Adrenal gland (tissue), 9 donors: ENCODE measurements at regions not wholly inside any gene's neighbourhood (a gene's known extent, or its start where the extent isn't known, plus 50 kb on each side); places are given as distances from the start of the nearest gene placed in this dataset.

Source experiments
- DNase-seq, 7 donors: peaks; one replicate each; pipeline ENCODE4 v3.0.0-alpha.2; 2019 to 2020
- H3K27ac ChIP-seq, 5 donors: fragments of 200-600 bp; sonication (generic) in 4 of 5; 1 replicate in 3 of 5; 2 replicates in 2 of 5; pipeline versions ENCODE4 v1.5.1 to v1.8.0; 2016 to 2020; ENCODE audit warnings: mild to moderate bottlenecking in 1 of 5
- H3K27me3 ChIP-seq: fragments of 200-600 bp; 2 replicates; pipeline ENCODE4 v1.8.0; 2021
- H3K36me3 ChIP-seq, 2 donors: fragments of 200-600 bp; replicated peaks in 1 of 2; 1 replicate in 1 of 2; 2 replicates in 1 of 2; pipeline versions ENCODE4 v1.5.1 to v1.8.0; 2018 to 2022
- H3K4me1 ChIP-seq, 2 donors: fragments of 200-600 bp; replicated peaks in 1 of 2; 1 replicate in 1 of 2; 2 replicates in 1 of 2; pipeline versions ENCODE4 v1.5.1 to v1.8.0; 2018 to 2021
- H3K4me3 ChIP-seq, 4 donors: fragments of 200-600 bp; sonication (generic) in 3 of 4; one replicate each; pipeline ENCODE4 v1.5.1; 2016 to 2018
- H3K9me3 ChIP-seq, 3 donors: fragments of 200-600 bp; sonication (generic) in 1 of 3; replicated peaks in 1 of 3; 1 replicate in 2 of 3; 2 replicates in 1 of 3; pipeline versions ENCODE4 v1.5.1 to v1.8.0; 2016 to 2021
- POLR2A ChIP-seq, 2 donors: fragments of 450-650 bp; IDR thresholded peaks; one replicate each; pipeline ENCODE4 v1.6.1; 2017; ENCODE audit warnings: antibody characterized with exemption in 2 of 2, mild to moderate bottlenecking in 2 of 2, moderate library complexity in 1 of 2
- WGBS, 4 donors: extraction: QIAGEN DNeasy Blood & Tissue Kit in 2 of 4; methylation state at CpG; one replicate each; pipeline versions ENCODE4 v1.1.5 to v1.1.7; 2013 to 2017; 5-methylcytosine and 5-hydroxymethylcytosine counted together
- intact Hi-C, 2 donors: fragments of 100-400 bp; cut with DNase I; formaldehyde crosslinking; loops; one replicate each; pipeline versions ENCODE4 v1.14.1 to v1.15.0; 2022 to 2023
- TF ChIP-seq, protein P1 (sequence below), 6 experiments: fragments of 450-650 bp in 4 of 6; fragments of 200-600 bp in 2 of 6; sonication (generic) in 1 of 6; IDR thresholded peaks; 1 replicate in 5 of 6; 2 replicates in 1 of 6; pipeline versions ENCODE4 v1.5.1 to v1.8.0; 2016 to 2021; ENCODE audit warnings: antibody characterized with exemption in 6 of 6, mild to moderate bottlenecking in 2 of 6, moderate library complexity in 1 of 6
- donor health status: healthy with polysubstance abuse.
- donor health status: Bipolar disorder and iron deficiency.
- donor health status: DM: yes; HTN: yes; CAD: no.
- donor health status: DM: no; HTN: no; CAD: no.
- donor health status: DM: no; HTN: no; CAD: no.

DNA sequence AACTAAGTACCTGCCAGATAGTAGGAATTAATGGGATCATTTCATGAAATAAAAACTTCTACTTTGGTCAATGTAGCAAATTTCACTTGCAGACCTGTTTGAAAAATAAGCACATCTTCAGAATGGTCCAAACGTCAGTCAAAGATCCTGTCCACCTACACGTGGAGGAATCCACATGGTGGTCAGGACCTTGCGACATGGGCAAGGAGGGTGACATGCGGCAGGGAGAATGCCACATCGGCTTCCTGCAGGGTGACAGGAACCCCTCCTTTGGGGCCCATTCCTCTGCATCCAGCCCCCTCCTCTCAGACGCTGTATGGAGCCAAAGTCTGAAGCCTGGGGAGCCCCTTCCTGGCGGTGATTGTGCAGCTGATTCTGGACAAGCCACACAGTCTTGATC, 95.5 kb upstream of the MGMT start:
- H3K27me3 ChIP-seq, result no peaks in the 10 kb centered on the region
- H3K36me3 ChIP-seq, result no peaks in the 10 kb centered on the region
- H3K4me1 ChIP-seq, result no peaks in the 10 kb centered on the region
- no peaks in the 10 kb centered on the region for H3K9me3 ChIP-seq
- DNase-seq, result no peak
- TF ChIP-seq POLR2A (IDR thresholded peaks at IDR 0.05), result no peak
- H3K27ac ChIP-seq, result no peak overlapping the region
- WGBS, 4 donors, result 52 to 60% (median 53%) methylated on average over 5 to 7 of the region's 7 CpGs
- intact Hi-C loops, result no loop called here
- H3K4me3 ChIP-seq, result no peak overlapping the region

DNA sequence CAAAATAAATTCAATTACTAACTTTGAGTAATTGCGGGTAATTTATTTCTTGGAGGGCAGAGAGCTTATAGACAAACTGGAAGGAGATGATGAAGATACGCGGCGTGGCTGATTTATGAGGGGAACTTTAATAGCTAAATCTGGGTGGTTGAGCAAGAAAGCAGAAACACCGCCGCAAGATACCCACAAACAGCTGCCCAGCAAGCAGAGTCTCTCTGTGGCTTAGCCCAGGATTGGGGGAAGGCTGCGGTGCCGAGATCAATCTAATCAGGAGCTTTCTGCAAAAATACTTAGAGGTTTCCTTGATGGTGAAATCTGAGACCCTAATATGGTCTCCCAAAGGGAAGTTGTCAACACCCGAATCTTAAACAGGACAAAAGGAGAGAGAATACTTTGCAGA, 94.9 kb upstream of the MGMT start:
- no peaks in the 10 kb centered on the region for H3K4me1 ChIP-seq
- intact Hi-C loops, result no loop called here

DNA sequence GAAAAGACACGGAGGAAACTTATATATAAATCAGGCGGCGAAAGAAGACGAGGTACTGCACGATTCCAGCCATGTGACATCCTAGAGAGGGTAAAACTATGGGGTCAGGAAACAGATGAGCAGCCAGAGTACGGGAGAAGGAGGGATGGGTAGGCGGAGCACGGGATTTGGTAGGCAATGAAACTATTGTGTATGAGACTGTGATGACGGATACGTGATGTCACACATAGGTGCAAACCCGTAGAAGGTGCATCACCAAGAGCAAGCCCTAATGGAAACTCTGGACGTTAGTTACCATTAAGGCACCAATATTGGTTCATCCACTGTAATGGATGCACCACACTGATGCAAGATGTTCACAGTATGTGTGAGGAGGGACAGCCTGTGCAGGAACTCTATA, 93.8 kb upstream of the MGMT start:
- TF ChIP-seq POLR2A (IDR thresholded peaks at IDR 0.05), result no peak
- TF ChIP-seq, protein P1, sequence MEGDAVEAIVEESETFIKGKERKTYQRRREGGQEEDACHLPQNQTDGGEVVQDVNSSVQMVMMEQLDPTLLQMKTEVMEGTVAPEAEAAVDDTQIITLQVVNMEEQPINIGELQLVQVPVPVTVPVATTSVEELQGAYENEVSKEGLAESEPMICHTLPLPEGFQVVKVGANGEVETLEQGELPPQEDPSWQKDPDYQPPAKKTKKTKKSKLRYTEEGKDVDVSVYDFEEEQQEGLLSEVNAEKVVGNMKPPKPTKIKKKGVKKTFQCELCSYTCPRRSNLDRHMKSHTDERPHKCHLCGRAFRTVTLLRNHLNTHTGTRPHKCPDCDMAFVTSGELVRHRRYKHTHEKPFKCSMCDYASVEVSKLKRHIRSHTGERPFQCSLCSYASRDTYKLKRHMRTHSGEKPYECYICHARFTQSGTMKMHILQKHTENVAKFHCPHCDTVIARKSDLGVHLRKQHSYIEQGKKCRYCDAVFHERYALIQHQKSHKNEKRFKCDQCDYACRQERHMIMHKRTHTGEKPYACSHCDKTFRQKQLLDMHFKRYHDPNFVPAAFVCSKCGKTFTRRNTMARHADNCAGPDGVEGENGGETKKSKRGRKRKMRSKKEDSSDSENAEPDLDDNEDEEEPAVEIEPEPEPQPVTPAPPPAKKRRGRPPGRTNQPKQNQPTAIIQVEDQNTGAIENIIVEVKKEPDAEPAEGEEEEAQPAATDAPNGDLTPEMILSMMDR (IDR thresholded peaks at IDR 0.05), result no peak
- H3K4me3 ChIP-seq, result no peak overlapping the region
- H3K4me1 ChIP-seq, result no peaks in the 10 kb centered on the region
- intact Hi-C loops, result no loop called here
- H3K36me3 ChIP-seq, result no peaks in the 10 kb centered on the region
- no peak overlapping the region for H3K27ac ChIP-seq
- no peak for DNase-seq
- no peaks in the 10 kb centered on the region for H3K27me3 ChIP-seq
- no peaks in the 10 kb centered on the region for H3K9me3 ChIP-seq
- 80 to 88% (median 82%) methylated on average over 12 of the region's 12 CpGs for WGBS, 4 donors

More for the DNA sequence above, 94.9 kb upstream of the MGMT start:
- no peaks in the 10 kb centered on the region for H3K27me3 ChIP-seq
- TF ChIP-seq POLR2A (IDR thresholded peaks at IDR 0.05), result no peak
- TF ChIP-seq, protein P1 (IDR thresholded peaks at IDR 0.05), result no peak
- no peak for DNase-seq
- H3K27ac ChIP-seq, result no peak overlapping the region
- H3K36me3 ChIP-seq, result no peaks in the 10 kb centered on the region
- 44 to 59% (median 53%) methylated on average over 9 of the region's 9 CpGs for WGBS, 4 donors
- H3K9me3 ChIP-seq, result no peaks in the 10 kb centered on the region
- H3K4me3 ChIP-seq, result no peak overlapping the region

DNA sequence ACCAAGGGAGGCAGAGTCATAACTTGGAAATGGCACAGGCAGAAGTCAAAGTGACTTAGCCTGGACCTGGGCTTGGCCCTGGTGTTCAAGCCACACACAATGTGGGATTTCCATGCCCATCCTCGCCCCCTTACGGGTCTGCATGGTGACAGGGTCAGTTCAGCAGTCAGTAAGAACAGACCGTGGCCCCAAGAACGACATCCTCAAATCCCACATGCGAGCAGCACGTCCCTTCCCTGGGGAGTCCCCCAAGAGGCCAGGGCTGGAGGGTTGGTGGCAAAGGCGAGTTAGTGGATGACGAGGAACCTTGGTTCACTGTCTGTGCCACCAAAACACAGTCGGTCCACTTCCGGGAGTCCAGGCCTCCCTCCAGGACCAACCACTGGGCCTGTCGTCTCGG, 93.3 kb upstream of the MGMT start:
- DNase-seq, result no peak
- Histone ChIP-seq H3K27me3 (no peaks in the 10 kb centered on the region), H3K27ac (no peak overlapping the region), H3K36me3 (no peaks in the 10 kb centered on the region), H3K9me3 (no peaks in the 10 kb centered on the region), H3K4me1 (no peaks in the 10 kb centered on the region), H3K4me3 (no peak overlapping the region)
- intact Hi-C loops, result no loop called here
- TF ChIP-seq, protein P1 (IDR thresholded peaks at IDR 0.05), result no peak
- TF ChIP-seq POLR2A (IDR thresholded peaks at IDR 0.05), result no peak
- 81 to 96% (median 88%) methylated on average over 6 to 12 of the region's 12 CpGs for WGBS, 4 donors

DNA sequence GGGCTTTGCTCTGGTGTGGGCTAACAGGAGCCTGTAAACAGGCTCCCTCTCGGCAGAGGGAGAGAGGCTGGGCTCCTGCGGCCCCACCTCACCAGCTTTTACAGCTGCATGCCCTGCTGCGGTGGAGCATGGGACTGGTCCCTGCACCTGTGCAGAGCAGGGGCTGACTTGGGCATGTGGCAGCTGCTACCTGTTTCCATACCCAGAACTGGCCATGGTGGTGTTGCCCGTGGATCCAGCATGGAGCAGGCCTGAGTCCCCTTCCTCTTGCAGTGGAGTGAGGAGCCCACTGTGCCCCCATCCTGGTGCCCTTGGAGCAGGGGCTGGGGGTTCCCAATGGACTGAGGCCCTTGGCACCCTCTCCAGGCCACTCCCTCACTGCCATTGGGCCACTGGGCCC, 91.9 kb upstream of the MGMT start:
- H3K4me3 ChIP-seq, result no peak overlapping the region

More for the DNA sequence above, 91.9 kb upstream of the MGMT start:
- no peaks in the 10 kb centered on the region for H3K36me3 ChIP-seq
- no peaks in the 10 kb centered on the region for H3K4me1 ChIP-seq
- H3K27ac ChIP-seq, result no peak overlapping the region
- no peaks in the 10 kb centered on the region for H3K9me3 ChIP-seq
- WGBS, 4 donors, result 82 to 98% (median 96%) methylated on average over 2 to 4 of the region's 4 CpGs
- DNase-seq, result no peak
- no peaks in the 10 kb centered on the region for H3K27me3 ChIP-seq
- TF ChIP-seq, protein P1 (IDR thresholded peaks at IDR 0.05), result no peak
- no peak for TF ChIP-seq POLR2A (IDR thresholded peaks at IDR 0.05)
- intact Hi-C loops, result no loop called here
